ENCODE measurements at regions not wholly inside any gene's neighbourhood (a gene's known extent, or its start where the extent isn't known, plus 50 kb on each side); places are given as distances from the start of the nearest gene placed in this dataset.

- no peak overlapping the region for H3K9ac ChIP-seq
- DNase-seq, result no peak
- no peak overlapping the region for H2AFZ ChIP-seq
- no peaks in the 10 kb centered on the region for H3K9me2 ChIP-seq (ENCODE audit: insufficient read depth)
- H3K27me3 ChIP-seq (replicated peaks; ENCODE audit: insufficient read depth), result no peaks in the 10 kb centered on the region
- H3F3A ChIP-seq (ENCODE audit: insufficient read depth), result no peaks in the 10 kb centered on the region
- H3K36me3 ChIP-seq (ENCODE audit: low read depth), result no peaks in the 10 kb centered on the region
- H3K79me2 ChIP-seq (ENCODE audit: insufficient read depth), result no peaks in the 10 kb centered on the region
- in situ Hi-C loops (cut with MboI), result no loop called here
- WGBS, 2 experiments (ENCODE audit: low coverage in 1 of 2, low lambda C conversion rate in 2 of 2, missing lambda C conversion rate in 2 of 2), result 29 to 37% methylated on average over 2 of the region's 2 CpGs
- no peak overlapping the region for H3K27ac ChIP-seq
- no peaks in the 10 kb centered on the region for H4K20me1 ChIP-seq (ENCODE audit: insufficient read depth)
- H3K4me1 ChIP-seq (ENCODE audit: insufficient read depth), result no peaks in the 10 kb centered on the region
- no peaks in the 10 kb centered on the region for H3K9me3 ChIP-seq (ENCODE audit: low read depth)
- H3K4me3 ChIP-seq, result no peak overlapping the region
- TF ChIP-seq EZH2 (IDR thresholded peaks at IDR 0.05; ENCODE audit: insufficient read depth, poor library complexity, severe bottlenecking) (no peak), EZH2phosphoT487 (IDR thresholded peaks at IDR 0.05; ENCODE audit: insufficient read depth, low read depth) (no peak)
- H3K4me2 ChIP-seq (ENCODE audit: unreplicated experiment), result no peak overlapping the region
Observed at GRCh38 chr2:59177748-59178147, 936.6 kb upstream of the FANCL start.

DNA sequence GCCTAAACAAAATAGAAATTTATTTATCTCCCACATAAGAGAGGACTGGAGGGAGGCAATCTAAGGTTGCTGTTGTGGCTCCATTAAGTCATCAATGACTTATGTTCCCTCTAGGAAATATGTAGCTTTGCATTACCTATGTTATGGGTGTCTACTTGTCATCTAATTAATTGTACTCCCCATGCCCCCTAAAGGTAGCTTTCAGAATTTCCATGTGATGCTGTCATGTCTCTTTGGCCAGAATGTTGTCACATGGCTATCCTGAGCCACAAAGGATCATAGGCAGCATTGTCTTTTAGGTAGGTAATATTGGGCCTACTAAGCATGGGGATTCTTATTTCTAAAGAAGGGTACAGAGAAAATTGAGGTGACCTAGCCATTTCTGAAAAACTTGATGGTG is 935.6 kb upstream of the FANCL start:
- Histone ChIP-seq H3K4me2 (ENCODE audit: unreplicated experiment) (no peak overlapping the region), H3K9ac (no peak overlapping the region), H4K20me1 (ENCODE audit: insufficient read depth) (no peaks in the 10 kb centered on the region), H3K27ac (no peak overlapping the region), H3K4me3 (no peak overlapping the region), H3F3A (ENCODE audit: insufficient read depth) (no peaks in the 10 kb centered on the region), H3K4me1 (ENCODE audit: insufficient read depth) (no peaks in the 10 kb centered on the region), H3K36me3 (ENCODE audit: low read depth) (no peaks in the 10 kb centered on the region), H3K9me2 (ENCODE audit: insufficient read depth) (no peaks in the 10 kb centered on the region), H3K9me3 (ENCODE audit: low read depth) (no peaks in the 10 kb centered on the region), H3K27me3 (replicated peaks; ENCODE audit: insufficient read depth) (no peaks in the 10 kb centered on the region), H3K79me2 (ENCODE audit: insufficient read depth) (no peaks in the 10 kb centered on the region), H2AFZ (no peak overlapping the region)
- no peak for DNase-seq
- in situ Hi-C loops (cut with MboI), result no loop called here
- TF ChIP-seq EZH2 (IDR thresholded peaks at IDR 0.05; ENCODE audit: insufficient read depth, poor library complexity, severe bottlenecking) (no peak), EZH2phosphoT487 (IDR thresholded peaks at IDR 0.05; ENCODE audit: insufficient read depth, low read depth) (no peak)

GRCh38 chr2:59174536-59175243 is 933.6 kb upstream of the FANCL start:
- Histone ChIP-seq H3K4me2 (ENCODE audit: unreplicated experiment) (no peak overlapping the region), H3K4me3 (no peak overlapping the region), H4K20me1 (ENCODE audit: insufficient read depth) (no peaks in the 10 kb centered on the region), H2AFZ (no peak overlapping the region), H3K27ac (no peak overlapping the region), H3K9ac (no peak overlapping the region), H3K27me3 (replicated peaks; ENCODE audit: insufficient read depth) (no peaks in the 10 kb centered on the region), H3K9me2 (ENCODE audit: insufficient read depth) (no peaks in the 10 kb centered on the region), H3K79me2 (ENCODE audit: insufficient read depth) (no peaks in the 10 kb centered on the region), H3K4me1 (ENCODE audit: insufficient read depth) (no peaks in the 10 kb centered on the region), H3F3A (ENCODE audit: insufficient read depth) (no peaks in the 10 kb centered on the region), H3K9me3 (ENCODE audit: low read depth) (no peaks in the 10 kb centered on the region), H3K36me3 (ENCODE audit: low read depth) (no peaks in the 10 kb centered on the region)
- in situ Hi-C loops (cut with MboI), result no loop called here
- DNase-seq, result no peak
- 64 to 66% methylated on average over 12 of the region's 13 CpGs for WGBS, 2 experiments (ENCODE audit: low coverage in 1 of 2, low lambda C conversion rate in 2 of 2, missing lambda C conversion rate in 2 of 2)
- TF ChIP-seq EZH2phosphoT487 (IDR thresholded peaks at IDR 0.05; ENCODE audit: insufficient read depth, low read depth) (no peak), EZH2 (IDR thresholded peaks at IDR 0.05; ENCODE audit: insufficient read depth, poor library complexity, severe bottlenecking) (no peak)

DNA sequence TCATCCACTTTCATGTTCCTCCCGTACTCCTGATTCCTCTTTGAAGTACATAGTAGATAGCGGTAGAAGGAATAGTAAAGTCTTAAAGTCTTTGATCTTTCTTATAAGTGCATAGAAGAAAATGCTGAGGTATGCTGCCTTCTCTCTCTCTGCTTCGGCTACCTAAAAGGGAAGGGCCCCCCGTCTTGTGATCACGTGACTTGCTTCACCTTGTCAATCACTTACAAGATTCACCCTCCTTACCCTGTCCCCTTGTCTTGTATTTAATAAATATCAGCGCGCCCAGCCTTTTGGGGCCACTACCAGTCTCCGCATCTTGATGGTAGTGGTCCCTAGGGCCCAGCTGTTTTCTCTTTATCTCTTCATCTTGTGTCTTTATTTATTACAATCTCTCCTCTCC is 932.2 kb upstream of the FANCL start:
- Histone ChIP-seq H3K36me3 (ENCODE audit: low read depth) (no peaks in the 10 kb centered on the region), H3K27me3 (replicated peaks; ENCODE audit: insufficient read depth) (no peaks in the 10 kb centered on the region), H3K9me3 (ENCODE audit: low read depth) (no peaks in the 10 kb centered on the region), H3K4me3 (no peak overlapping the region), H4K20me1 (ENCODE audit: insufficient read depth) (no peaks in the 10 kb centered on the region), H3K9ac (no peak overlapping the region), H3F3A (ENCODE audit: insufficient read depth) (no peaks in the 10 kb centered on the region), H3K79me2 (ENCODE audit: insufficient read depth) (no peaks in the 10 kb centered on the region), H3K4me1 (ENCODE audit: insufficient read depth) (no peaks in the 10 kb centered on the region), H2AFZ (no peak overlapping the region), H3K9me2 (ENCODE audit: insufficient read depth) (no peaks in the 10 kb centered on the region), H3K27ac (no peak overlapping the region), H3K4me2 (ENCODE audit: unreplicated experiment) (no peak overlapping the region)
- WGBS, 2 experiments (ENCODE audit: low coverage in 1 of 2, low lambda C conversion rate in 2 of 2, missing lambda C conversion rate in 2 of 2), result 67 to 70% methylated on average over 8 of the region's 8 CpGs
- in situ Hi-C loops (cut with MboI), result no loop called here
- TF ChIP-seq EZH2phosphoT487 (IDR thresholded peaks at IDR 0.05; ENCODE audit: insufficient read depth, low read depth), result no peak
- TF ChIP-seq EZH2 (IDR thresholded peaks at IDR 0.05; ENCODE audit: insufficient read depth, poor library complexity, severe bottlenecking), result no peak
- no peak for DNase-seq

GRCh38 chr2:59171019-59171418 is 929.9 kb upstream of the FANCL start:
- no peaks in the 10 kb centered on the region for H4K20me1 ChIP-seq (ENCODE audit: insufficient read depth)
- in situ Hi-C loops (cut with MboI), result no loop called here
- no peak overlapping the region for H2AFZ ChIP-seq
- H3K4me2 ChIP-seq (ENCODE audit: unreplicated experiment), result no peak overlapping the region
- no peaks in the 10 kb centered on the region for H3K9me3 ChIP-seq (ENCODE audit: low read depth)
- H3F3A ChIP-seq (ENCODE audit: insufficient read depth), result no peaks in the 10 kb centered on the region
- TF ChIP-seq EZH2phosphoT487 (IDR thresholded peaks at IDR 0.05; ENCODE audit: insufficient read depth, low read depth) (no peak), EZH2 (IDR thresholded peaks at IDR 0.05; ENCODE audit: insufficient read depth, poor library complexity, severe bottlenecking) (no peak)
- no peaks in the 10 kb centered on the region for H3K36me3 ChIP-seq (ENCODE audit: low read depth)
- H3K9ac ChIP-seq, result no peak overlapping the region
- no peaks in the 10 kb centered on the region for H3K79me2 ChIP-seq (ENCODE audit: insufficient read depth)
- no peak for DNase-seq
- H3K27ac ChIP-seq, result no peak overlapping the region
- H3K4me3 ChIP-seq, result no peak overlapping the region
- H3K27me3 ChIP-seq (replicated peaks; ENCODE audit: insufficient read depth), result peaks cover 7% of the 10 kb centered on the region; the same call in 1 of the 2 replicates
- no peaks in the 10 kb centered on the region for H3K4me1 ChIP-seq (ENCODE audit: insufficient read depth)
- H3K9me2 ChIP-seq (ENCODE audit: insufficient read depth), result no peaks in the 10 kb centered on the region

Data from GM23248 (cell line).